Stomach (tissue), 8 donors: ENCODE measurements at regions not wholly inside any gene's neighbourhood (a gene's known extent, or its start where the extent isn't known, plus 50 kb on each side); places are given as distances from the start of the nearest gene placed in this dataset.
A peak's percentile ranks its signal among the peaks of the same experiment; 100 is the strongest.

Experiments used
- DNase-seq, 2 donors: peaks; one replicate each; pipeline versions ENCODE4 v3.0.0 to v3.0.0-alpha.2; 2013 to 2019
- H3K27ac ChIP-seq, 5 donors: fragments of 200-600 bp in 4 of 5; sonication (generic) in 4 of 5; one replicate each; pipeline ENCODE4 v1.5.1; 2013 to 2019; ENCODE audit warnings: mild to moderate bottlenecking in 1 of 5, moderate library complexity in 1 of 5
- H3K27me3 ChIP-seq, 3 donors: fragments of 200-600 bp; sonication (generic); one replicate each; pipeline ENCODE4 v1.5.1; 2017 to 2019; ENCODE audit warnings: mixed run types in 1 of 3
- H3K36me3 ChIP-seq, 4 donors: fragments of 200-600 bp; sonication (generic); 1 replicate in 3 of 4; 2 replicates in 1 of 4; pipeline ENCODE4 v1.5.1; 2016 to 2019
- H3K4me1 ChIP-seq, 4 donors: fragments of 200-600 bp; sonication (generic); one replicate each; pipeline ENCODE4 v1.5.1; 2016 to 2019
- H3K4me3 ChIP-seq, 4 donors: fragments of 200-600 bp; sonication (generic) in 3 of 4; one replicate each; pipeline ENCODE4 v1.5.1; 2016 to 2019; ENCODE audit warnings: mild to moderate bottlenecking in 1 of 4
- H3K9me3 ChIP-seq, 4 donors: fragments of 200-600 bp; sonication (generic); one replicate each; pipeline ENCODE4 v1.5.1; 2016 to 2019
- CTCF ChIP-seq, 7 experiments: fragments of 450-650 bp in 4 of 7; fragments of 200-600 bp in 3 of 7; sonication (generic) in 3 of 7; IDR thresholded peaks; one replicate each; pipeline ENCODE4 v1.5.1; 2016 to 2019; ENCODE audit warnings: antibody characterized with exemption in 7 of 7, control low read depth in 2 of 7, mild to moderate bottlenecking in 1 of 7
- EP300 ChIP-seq: sonication (generic); formaldehyde crosslinking; IDR thresholded peaks from one replicate; pipeline ENCODE4 v1.6.1; 2017; ENCODE audit warnings: antibody characterized with exemption
- POLR2A ChIP-seq, 4 donors: fragments of 450-650 bp; IDR thresholded peaks; one replicate each; pipeline ENCODE4 v1.6.1; 2016; ENCODE audit warnings: antibody characterized with exemption in 4 of 4, control low read depth in 2 of 4, mild to moderate bottlenecking in 1 of 4, moderate library complexity in 1 of 4
- POLR2AphosphoS5 ChIP-seq, 3 donors: sonication (generic); formaldehyde crosslinking; IDR thresholded peaks; one replicate each; pipeline ENCODE4 v1.6.1; 2016; ENCODE audit warnings: antibody characterized with exemption in 3 of 3
- WGBS, 5 donors: extraction: QIAGEN DNeasy Blood & Tissue Kit in 3 of 5; methylation state at CpG; one replicate each; pipeline versions ENCODE4 v1.1.5 to v1.1.7; 2013 to 2018; 5-methylcytosine and 5-hydroxymethylcytosine counted together
- intact Hi-C: fragments of 100-400 bp; cut with DNase I; formaldehyde crosslinking; loops from one replicate; pipeline ENCODE4 v1.15.1; 2023; ENCODE audit warnings: low total_unique reads
- donor health status: healthy with polysubstance abuse.
- donor health status: Bipolar disorder and iron deficiency.
- donor health status: healthy.

- WGBS, 5 donors = 58 to 73% (median 66%) methylated on average over 5 of the region's 5 CpGs
- Histone ChIP-seq H3K9me3 (no peaks in the 10 kb centered on the region), H3K27ac (no peak overlapping the region), H3K27me3 (no peaks in the 10 kb centered on the region), H3K36me3 (no peaks in the 10 kb centered on the region), H3K4me1 (no peaks in the 10 kb centered on the region), H3K4me3 (no peak overlapping the region)
- TF ChIP-seq POLR2AphosphoS5 (IDR thresholded peaks at IDR 0.05) (no peak), EP300 (no peak), CTCF (IDR thresholded peaks at IDR 0.05) (no peak), POLR2A (IDR thresholded peaks at IDR 0.05) (no peak)
- no peak for DNase-seq
- intact Hi-C loops = no loop called here
Measured at GRCh38 chr10:108230478-108231170, 1066.1 kb upstream of the SORCS1 start.

DNA sequence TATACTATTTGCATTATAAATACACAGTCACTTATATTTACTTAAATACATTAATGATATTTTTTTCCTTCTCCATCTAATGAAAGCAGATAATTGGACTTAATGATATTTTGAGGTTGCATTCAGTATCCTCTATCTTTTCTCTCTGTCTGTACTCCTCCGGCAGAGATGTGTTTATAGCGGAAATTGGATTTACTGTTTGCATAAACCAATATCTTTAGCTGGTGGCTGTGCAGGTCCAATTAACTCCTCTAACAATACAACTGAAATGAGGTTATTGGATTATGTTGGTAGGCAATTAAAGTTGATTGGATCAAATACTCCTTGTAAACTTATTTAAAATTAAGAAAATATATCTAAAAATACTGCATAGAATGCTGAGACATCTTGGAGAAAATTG, 1044.2 kb upstream of the SORCS1 start:
- TF ChIP-seq CTCF (IDR thresholded peaks at IDR 0.05) (no peak), POLR2A (IDR thresholded peaks at IDR 0.05) (no peak), POLR2AphosphoS5 (IDR thresholded peaks at IDR 0.05) (no peak), EP300 (no peak)
- Histone ChIP-seq H3K9me3 (no peaks in the 10 kb centered on the region), H3K36me3 (no peaks in the 10 kb centered on the region), H3K4me3 (no peak overlapping the region), H3K27me3 (no peaks in the 10 kb centered on the region), H3K27ac (no peak overlapping the region), H3K4me1 (no peaks in the 10 kb centered on the region)
- intact Hi-C loops = no loop called here
- peak in 1 of 2 donors; percentile 11 for DNase-seq
- 80 to 90% (median 87%) methylated on average over 2 of the region's 2 CpGs for WGBS, 5 donors

DNA sequence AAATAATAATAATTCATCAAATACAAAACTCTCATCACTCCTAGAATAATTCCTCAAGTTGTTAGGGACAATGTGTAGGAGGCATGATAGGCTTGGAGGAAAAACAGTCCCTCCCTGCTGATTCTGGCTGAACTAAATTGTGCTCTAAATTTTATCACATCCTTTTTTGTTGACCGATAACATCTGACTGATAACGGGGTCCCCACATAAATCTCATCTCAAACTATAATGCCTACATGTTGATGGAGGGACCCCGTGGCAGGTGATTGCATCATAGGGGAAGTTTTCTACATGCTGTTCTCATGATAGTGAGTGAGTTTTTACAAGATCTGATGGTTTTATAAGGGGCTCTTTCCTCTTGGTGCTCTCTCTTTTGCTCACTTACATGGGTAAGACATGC, 1043.5 kb upstream of the SORCS1 start:
- WGBS, 5 donors = 67 to 76% (median 69%) methylated on average over 3 of the region's 3 CpGs
- intact Hi-C loops = no loop called here

GRCh38 chr10:108204528-108205305, 1040.2 kb upstream of the SORCS1 start:
- DNase-seq = peak in 1 of 2 donors; percentile 71
- intact Hi-C loops = no loop called here
- Histone ChIP-seq H3K4me3 (no peak overlapping the region), H3K27ac (no peak overlapping the region), H3K27me3 (no peaks in the 10 kb centered on the region), H3K9me3 (no peaks in the 10 kb centered on the region), H3K36me3 (no peaks in the 10 kb centered on the region), H3K4me1 (no peaks in the 10 kb centered on the region)
- WGBS, 5 donors = 54 to 58% (median 56%) methylated on average over 8 of the region's 8 CpGs
- TF ChIP-seq CTCF (IDR thresholded peaks at IDR 0.05) (peak in 4 of 7 experiments; percentile 31 to 62 (median 44)), EP300 (no peak)

More for the DNA sequence above, 1043.5 kb upstream of the SORCS1 start:
- DNase-seq = no peak
- TF ChIP-seq EP300 (no peak), CTCF (IDR thresholded peaks at IDR 0.05) (no peak), POLR2A (IDR thresholded peaks at IDR 0.05) (no peak), POLR2AphosphoS5 (IDR thresholded peaks at IDR 0.05) (no peak)
- no peaks in the 10 kb centered on the region for H3K9me3 ChIP-seq
- no peak overlapping the region for H3K4me3 ChIP-seq
- no peaks in the 10 kb centered on the region for H3K4me1 ChIP-seq
- H3K36me3 ChIP-seq = no peaks in the 10 kb centered on the region
- no peak overlapping the region for H3K27ac ChIP-seq
- H3K27me3 ChIP-seq = no peaks in the 10 kb centered on the region
